NCI-H510A (cell line): ENCODE measurements at regions not wholly inside any gene's neighbourhood (a gene's known extent, or its start where the extent isn't known, plus 50 kb on each side); places are given as distances from the start of the nearest gene placed in this dataset.
A peak's percentile ranks its signal among the peaks of the same experiment; 100 is the strongest.
"Not testable (repeated sequence)": the region's sequence is repeated elsewhere in the genome, so short reads cannot be mapped to it uniquely, and the experiment has no call there.

Experiments
- DNase-seq: peaks from one replicate; lab custom pipeline; 2025; lab: John Stamatoyannopoulos, UW

DNA sequence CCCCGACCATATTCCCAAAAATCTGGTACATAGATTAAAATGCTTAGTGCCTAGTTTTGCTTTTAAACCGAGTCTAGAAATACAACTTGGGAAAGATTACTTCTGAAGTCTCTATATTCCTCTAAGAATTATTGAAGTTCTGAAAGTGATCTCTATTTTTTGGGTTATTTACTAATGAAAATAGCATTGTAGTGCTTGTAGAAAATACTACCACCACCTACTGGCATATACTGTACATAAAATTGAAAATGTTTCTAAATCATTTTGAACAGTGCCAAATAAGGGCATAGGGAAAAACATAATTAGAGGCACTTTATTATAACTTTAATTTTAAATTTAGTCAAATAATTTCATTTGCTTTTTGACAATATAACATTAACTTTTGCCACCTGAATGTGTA is 1399.6 kb upstream of the ZEB2 start:
- DNase-seq = no peak

DNA sequence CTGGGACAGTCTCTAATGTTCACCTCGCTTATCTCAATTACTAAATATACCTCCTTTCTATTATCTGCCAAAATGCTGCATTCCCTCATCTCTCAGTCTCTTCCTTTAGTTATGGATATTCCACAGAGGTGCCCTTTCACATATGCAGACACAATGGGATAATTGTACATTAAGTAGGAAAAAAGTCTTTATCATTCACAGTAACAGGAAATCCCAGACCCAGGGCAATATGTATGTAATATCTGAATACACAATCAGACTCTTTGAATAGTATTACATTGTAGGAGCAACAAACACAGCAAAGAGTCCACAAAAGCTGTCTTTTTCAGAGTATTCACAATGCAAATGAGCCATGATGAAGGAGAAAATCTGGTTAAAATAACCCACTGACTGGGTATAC is 1399.0 kb upstream of the ZEB2 start:
- no peak for DNase-seq

DNA sequence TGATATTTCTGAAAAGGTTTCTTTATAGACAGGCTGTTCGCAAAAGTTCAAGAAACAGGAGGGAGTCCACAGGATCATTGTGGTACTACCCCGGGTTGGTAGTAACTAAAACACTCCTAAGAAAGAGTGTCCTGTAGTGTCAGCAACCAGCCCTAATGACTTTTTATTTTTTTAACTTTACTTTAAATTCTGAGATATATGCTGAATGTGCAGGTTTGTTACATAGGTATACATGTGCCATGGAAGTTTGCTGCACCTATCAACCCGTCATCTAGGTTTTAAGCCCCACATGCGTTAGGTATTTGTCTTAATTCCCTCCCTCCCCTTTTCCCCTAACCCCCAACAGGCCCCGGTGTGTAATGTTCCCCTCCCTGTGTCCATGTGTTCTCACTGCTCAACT is 1396.9 kb upstream of the ZEB2 start:
- no peak for DNase-seq

DNA sequence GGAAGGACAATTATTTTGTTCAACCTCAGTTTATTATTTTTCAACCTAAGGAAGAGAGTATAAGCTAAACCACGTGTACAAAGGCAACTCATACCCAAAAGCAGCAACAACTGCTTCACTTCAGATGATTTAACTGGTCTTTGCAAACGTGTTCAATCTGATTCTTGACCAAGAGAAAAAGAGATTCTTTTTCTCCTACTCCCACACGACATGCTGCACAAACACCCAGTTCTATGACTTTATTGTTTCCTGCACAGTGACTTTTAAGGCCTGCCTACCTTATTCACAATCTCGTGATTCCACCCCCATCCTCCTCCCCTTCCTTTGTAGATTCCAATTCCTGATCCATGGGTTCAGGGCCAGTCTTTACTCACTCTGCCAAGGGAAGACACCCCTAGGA is 1394.8 kb upstream of the ZEB2 start:
- DNase-seq = no peak

DNA sequence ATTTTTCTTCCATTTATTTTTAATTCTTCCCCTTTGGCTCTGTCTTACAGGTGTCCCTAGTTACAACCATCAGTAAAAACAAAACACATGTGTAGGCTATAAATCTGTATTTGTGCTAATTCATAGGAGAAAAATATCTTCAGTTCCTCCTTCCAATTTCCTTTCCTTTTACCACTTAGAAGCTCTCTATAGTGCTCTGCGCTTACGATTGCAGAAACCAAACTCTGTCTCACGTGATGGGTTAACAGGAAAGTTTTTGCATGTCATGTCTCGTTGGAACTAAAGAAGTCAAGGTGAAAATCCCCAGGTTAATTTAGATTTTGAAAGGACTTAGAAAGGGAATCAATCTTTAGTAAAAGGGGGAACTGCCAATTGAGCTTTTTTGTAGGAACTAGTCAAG is 1390.5 kb upstream of the ZEB2 start:
- no peak for DNase-seq

DNA sequence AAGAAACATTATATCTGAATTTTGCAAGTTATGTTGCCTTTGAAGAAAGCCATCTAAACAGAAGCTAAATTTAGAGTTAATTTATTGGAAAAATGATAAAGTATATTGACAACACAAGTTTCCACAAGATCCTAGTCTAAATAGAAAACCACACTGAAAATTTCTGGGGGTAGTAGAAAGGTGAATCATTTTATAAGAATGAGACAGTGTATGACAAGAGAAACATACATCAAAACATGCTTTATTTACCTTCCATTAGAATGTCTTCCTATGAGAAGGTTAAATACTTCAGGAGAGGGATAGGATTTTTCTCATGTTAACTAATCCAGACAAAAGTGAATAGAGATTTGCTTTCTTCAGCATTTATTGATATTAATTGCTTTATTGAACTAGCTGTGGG is 1389.8 kb upstream of the ZEB2 start:
- DNase-seq = no peak

DNA sequence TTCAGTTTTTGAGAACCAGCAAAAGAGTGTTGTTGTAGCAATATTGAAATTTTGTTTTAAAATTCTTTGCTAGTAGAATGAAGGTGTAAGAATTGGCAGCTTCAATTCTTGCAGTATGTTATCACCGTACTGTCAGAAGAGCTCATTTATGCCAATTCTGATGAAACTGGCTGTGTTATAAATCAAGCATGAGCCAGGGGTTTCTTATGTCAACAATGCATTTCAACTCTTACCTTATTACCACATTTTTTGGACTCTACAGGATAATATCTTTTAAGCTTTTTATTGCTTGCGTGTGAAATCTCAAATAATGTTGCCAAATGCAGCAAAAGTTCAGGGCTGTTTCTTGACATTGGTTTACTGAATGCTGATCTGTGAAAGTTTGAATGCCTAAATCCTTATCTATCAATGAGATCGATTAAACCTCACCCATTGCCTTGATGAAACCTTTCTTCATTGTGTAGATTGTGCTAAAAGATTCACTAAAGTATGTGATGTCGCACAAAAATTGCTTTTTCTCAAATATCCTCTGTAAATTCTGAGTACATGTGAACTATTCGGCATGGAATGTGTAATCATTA is 1389.3 kb upstream of the ZEB2 start:
- no peak for DNase-seq

DNA sequence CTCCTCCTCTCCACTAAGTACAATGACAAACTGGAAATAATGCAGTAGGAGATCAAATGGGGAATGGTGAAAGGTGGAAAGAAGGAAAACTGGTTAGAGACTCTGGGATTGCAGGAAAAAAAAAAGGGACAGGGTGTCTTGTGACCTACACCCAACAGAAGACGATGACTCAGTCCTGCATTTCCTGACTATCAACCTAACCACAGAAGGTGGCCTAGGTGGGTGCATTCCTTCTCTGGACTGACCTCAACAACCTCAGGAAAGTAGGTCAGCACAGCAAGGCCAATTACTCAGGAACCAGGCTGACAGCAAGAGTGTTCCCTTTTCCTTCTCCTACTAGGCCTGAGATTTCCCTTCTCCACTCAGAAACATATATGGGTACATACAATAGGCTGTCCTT is 1386.4 kb upstream of the ZEB2 start:
- DNase-seq = no peak

DNA sequence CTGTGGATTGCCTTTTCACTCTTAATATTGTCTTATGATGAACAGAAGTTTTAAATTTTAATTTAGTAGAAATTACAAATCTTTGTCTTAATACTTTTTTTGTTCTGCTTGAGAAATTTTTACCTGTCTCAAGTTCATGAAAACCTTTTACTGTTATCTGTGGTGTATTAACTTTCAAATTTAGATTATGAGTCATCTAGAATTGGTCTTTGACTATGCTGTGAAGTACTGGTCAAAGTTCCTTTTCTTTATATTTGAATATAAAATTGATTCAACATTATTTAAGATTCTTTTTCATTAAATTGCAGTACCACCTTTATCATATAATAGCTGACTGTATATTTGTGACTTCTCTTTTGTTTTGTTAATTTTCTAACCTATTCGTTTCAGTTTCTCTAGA is 1385.5 kb upstream of the ZEB2 start:
- no peak for DNase-seq

DNA sequence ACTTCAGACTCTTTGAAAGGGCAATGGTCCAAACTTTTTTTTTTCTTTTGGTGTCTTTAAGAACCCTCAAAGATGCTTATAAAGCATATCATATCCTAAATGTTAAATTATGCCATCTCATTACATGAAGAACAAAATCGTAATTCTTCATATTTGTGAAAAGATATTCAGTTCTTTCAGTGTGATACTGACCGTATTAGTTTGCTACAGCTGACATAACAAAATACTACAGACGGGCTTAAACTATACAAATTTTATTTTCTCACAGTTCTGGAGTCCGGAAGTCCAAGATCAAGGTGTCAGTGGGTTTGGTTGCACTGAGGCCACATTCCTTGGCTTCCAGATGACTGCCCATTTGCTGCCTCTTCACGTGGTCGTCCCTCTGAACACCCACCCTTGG is 1377.2 kb upstream of the ZEB2 start:
- DNase-seq = no peak

DNA sequence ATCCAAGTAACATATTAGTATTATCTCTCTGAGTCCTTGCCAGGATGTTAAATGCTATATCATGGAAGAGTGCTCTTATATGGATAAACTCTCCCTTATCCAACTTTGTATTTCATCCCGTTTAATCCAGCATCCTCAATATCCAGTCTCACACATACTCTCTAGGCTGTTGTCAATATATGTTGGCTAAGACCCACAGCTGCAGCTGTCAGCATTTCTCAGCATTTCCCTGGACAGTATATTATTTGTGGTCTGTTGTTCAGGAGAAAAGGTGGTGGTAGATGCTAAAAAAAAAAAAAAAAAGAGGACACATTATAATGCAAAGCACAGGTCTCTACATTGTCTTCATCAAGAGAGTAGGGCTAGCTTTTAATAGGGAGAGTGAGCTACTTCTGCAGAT is 1368.0 kb upstream of the ZEB2 start:
- no peak for DNase-seq

DNA sequence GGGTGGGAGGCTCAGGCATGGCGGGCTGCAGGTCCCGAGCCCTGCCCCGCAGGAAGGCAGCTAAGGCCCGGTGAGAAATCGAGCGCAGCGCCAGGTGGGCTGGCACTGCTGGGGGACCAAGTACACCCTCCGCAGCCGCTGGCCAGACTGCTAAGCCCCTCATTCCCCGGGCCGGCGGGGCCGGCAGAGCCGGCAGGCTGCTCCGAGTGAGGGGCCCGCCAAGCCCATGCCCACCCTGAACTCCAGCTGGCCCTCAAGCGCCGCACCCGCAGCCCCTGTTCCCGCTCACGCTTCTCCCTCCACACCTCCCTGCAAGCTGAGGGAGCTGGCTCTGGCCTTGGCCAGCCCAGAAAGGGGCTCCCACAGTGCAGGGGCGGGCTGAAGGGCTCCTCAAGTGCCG is 1361.1 kb upstream of the ZEB2 start:
- not testable (repeated sequence) for DNase-seq

DNA sequence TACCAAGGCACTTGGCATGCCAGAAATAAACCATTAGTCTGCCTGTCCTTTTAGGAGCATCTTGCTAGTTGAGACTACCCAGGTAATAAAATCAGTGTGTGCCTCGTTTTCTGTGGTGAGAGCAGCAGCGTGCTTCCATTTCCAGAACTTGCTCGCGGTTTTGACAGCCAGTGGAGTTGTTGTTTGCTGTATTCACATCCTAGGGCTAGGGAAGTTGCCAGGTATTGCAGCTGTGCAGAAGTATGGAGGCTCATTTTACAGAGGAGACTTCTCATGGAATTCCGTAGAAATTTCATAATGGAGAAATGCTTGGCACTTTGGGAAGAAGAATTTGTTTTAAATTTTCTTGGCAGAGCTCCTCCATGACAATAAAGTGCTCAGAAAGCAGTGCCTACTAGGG is 1355.1 kb upstream of the ZEB2 start:
- DNase-seq = no peak

DNA sequence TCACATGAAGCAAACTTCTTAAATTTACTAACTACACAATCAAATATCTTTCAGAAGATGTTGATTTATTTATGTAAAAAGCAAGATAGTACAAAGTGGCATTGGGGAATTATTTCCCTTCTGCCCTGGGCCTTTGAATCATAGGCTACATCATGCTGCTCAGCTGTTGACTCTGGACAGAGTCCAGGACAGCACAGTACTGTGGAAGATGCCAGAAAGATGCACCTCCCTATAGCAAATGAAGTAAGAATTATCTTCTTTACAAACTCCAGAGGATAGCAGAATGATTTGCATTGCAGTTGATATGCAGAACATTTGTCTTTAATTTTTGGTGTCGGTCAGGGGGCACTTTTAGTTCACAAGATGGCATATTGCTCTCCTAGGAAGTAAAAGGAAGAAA is 1354.5 kb upstream of the ZEB2 start:
- DNase-seq = no peak

DNA sequence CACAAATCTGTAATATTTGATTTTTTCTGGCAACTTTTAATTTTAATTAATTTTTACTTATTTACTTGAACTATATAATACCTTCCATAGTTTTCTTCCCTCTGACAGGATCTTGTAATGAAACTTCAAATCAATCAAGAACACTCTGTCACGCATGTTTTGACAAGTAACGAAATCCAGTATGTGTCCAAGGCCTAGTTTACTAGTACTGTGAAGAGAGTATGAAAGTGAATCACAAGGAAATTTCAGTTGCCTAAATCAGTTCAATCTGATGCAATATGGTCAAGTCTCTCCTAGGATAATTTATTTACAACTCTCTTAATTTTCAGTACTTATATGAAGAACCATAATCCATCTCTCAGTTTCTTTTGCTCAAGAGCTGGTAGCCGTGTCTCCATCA is 1344.6 kb upstream of the ZEB2 start:
- no peak for DNase-seq

DNA sequence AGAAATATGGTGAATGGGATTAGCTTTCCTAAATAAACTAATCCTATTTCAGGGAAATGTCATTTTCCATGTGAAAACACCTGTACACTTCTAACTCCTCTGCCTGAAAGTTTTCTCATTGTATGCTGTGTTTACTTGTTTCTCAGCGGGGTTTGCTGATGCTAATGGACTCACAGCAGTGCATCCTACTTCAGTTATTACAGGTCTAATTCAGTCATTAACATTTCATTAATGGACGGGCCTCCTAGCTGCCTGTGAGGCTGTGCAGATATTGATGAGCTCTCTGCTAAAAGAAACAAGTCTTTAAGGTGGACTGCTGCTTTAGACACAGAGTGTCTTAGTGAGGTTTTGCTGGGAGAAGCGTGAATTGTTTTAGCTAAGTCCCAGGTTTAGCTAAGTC is 1342.0 kb upstream of the ZEB2 start:
- no peak for DNase-seq

DNA sequence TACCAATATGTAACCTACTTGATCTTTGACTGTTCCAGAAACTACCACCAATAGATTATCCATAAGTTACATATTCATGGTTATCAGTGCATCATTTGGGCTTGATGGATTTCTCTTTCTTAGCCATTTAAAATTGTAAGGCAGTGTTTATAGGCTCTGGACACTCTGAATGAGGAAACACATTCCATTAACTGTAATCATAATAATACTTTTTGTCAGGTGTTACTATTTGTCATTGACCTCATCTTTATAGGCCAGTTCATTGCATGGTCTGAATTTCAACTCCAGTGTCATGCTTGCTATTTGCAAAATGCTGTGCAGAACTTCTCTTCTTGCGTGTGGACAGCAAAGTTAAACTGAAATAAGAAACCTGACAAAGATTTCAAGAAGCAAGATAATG is 1340.2 kb upstream of the ZEB2 start:
- DNase-seq = no peak

DNA sequence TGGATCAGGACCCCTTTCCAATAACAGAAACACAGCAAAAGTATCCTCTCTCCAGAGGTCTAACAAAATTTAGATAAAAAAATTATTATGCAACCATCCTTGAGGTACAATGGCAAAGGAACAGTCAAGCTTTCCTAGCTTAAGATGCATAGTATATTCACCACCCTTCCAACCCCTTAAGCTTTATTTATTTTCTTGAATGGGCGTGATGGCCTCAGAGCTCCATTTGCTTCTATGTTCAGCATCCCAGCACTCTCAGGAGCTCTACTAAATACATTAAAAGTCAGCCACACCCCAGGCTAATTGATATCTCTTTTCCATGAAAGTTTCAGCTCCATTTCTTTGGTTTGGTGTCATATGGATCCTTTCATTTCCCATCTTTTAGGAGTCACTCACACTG is 1335.2 kb upstream of the ZEB2 start:
- no peak for DNase-seq

DNA sequence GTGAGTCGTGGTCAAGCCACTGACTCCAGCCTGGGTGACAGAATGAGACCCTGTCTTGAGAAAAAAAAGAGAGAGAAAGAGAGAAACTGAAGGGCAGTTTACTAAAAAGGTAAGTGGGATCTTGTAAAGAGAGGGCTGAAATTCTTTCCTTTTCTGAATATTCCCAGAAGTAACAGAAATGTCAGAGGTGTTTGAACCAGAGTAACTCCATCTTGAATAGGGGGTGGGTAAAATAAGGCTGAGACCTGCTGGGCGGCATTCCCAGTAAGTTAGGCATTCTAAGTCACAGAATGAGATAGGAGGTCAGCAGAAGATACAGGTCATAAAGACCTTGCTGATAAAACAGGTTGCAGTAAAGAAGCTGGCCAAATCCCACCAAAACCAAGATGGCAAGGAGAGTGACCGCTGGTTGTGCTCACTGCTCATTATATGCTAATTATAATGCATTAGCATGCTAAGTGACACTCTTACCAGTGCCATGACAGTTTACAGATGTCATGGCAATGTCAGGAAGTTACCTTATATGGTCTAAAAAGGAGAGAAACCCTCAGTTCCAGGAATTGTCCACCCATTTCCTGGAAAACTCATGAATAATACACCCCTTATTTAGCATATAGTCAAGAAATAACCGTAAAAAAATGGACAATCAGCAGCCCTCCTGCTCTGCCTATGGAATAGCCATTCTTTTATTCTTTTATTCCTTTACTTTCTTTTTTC is 1334.3 kb upstream of the ZEB2 start:
- DNase-seq = no peak

DNA sequence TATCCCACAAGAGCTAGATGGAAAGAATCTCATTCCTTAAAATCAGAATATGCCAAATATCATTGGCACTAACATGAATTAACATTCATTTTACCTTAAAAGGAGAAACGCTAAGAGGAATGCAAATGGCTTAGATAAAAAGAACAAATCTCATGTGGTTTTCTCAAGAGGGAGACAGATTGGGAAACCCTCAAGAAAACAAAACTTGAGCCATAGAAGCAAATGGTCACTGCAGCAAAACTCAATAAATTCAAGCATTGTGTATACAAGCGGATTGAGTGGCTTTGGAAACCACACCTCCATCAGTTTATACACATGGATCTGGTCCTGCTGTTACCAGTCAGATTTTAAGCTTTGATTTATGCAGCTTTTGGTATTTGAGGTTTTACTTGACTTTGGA is 1331.8 kb upstream of the ZEB2 start:
- DNase-seq = no peak

DNA sequence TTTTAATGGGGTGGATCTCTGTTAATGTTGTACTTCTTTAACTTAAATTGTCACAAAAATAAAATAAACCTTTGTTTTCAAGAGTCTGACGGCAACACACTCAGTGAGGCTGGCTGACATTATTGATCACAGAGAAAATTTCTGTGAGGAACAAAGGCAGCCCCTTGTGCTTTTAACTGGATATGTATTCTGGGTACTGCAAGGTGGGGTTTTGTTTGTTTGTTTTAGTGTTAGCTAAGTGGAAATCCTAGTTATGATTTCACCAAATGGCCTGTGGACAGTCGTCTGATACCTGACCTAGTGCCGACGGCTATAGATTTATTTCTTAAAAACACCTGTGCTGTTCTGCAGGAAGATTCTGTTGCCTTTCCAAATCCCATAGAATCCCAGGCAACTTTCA is 1329.5 kb upstream of the ZEB2 start:
- no peak for DNase-seq

DNA sequence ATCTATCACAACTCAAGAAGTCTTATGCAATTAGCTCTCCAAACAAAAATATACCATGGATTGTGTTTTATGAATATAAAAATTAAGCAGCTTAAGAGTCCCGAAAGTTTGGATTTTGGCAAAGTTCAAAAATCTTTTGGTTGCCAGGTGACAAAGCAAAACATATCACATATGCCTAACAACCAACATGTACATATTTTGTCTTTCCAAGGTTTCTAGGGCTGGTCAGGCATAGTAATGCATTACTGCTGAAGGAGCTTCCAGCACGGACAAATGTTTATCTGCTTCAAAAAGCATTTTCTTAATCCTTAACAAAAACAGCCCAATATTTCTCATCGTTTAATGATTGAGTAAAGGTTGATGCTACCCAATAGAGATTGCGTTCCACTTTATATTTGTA is 1327.1 kb upstream of the ZEB2 start:
- no peak for DNase-seq

DNA sequence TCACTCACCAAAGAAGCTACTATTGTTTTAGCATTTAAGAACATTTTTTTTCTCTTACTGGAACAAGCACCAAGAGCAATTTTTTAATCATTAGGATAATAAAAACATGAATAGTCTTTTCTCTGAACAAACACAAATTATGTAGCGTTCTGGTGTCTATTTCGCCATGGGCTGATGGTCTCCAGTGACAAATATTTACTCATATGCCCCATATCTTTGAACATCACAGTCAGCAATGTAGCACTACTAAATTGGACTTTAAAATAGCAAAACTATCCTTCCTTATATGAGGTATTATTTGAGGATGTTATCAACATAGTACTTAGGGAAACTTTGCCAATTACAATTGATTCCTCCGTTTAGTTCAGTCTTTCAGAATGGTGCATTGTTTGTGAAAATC is 1326.0 kb upstream of the ZEB2 start:
- no peak for DNase-seq

DNA sequence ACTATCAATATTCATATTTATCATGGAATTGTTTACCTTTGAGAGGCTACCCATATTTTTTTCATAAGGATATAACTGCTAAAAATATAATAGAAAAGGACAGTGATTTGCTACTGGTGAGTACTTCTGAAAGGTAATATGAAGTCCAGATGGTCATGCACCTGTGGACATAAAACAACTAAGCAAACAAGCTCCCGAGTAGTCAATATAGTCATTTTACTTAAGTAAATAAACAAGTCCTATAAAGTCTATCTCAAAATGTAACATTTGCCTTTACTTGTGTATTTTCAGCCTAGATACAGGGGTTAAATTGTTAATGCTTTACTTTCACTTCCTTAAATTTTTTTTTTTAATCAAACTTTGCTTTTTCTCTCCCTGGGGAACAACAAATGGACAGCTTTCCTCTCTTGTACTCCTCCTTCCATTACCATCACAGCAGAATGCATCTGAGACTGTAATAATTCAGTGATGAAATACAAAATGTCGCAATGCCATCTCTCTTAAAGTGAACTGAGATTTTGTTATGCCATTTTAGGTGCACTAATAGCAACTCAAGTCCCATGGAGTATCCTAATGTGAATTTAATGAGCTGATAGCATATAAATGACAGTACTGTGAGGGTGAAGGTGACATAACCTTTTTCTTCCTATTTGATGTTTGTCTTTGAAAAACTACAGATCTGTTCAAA is 1325.4 kb upstream of the ZEB2 start:
- peak; percentile 16 for DNase-seq
